ENCODE measurements at regions not wholly inside any gene's neighbourhood (a gene's known extent, or its start where the extent isn't known, plus 50 kb on each side); places are given as distances from the start of the nearest gene placed in this dataset.

GRCh38 chr7:118328505-118329211, 104.2 kb downstream of the ANKRD7 start:
- no peak overlapping the region for H3K9ac ChIP-seq (ENCODE audit: insufficient read depth in 1 of 2, low read length in 2 of 2)
- H3K4me3 ChIP-seq: no peak overlapping the region
- H3K27ac ChIP-seq (ENCODE audit: low read depth in 1 of 2, low read length in 1 of 2): no peak overlapping the region
- H3K4me1 ChIP-seq (ENCODE audit: control insufficient read depth in 5 of 5, insufficient read depth in 5 of 5, low read length in 5 of 5): no peaks in the 10 kb centered on the region
- no peaks in the 10 kb centered on the region for H3K36me3 ChIP-seq (ENCODE audit: control insufficient read depth in 4 of 4, insufficient read depth in 4 of 4, low read length in 4 of 4)
- 78 to 81% methylated on average over 11 of the region's 11 CpGs for WGBS, 2 donors
- peaks cover 0 to 4% (median 0%) of the 10 kb centered on the region in 4 donors for H3K9me3 ChIP-seq (ENCODE audit: control insufficient read depth in 4 of 4, insufficient read depth in 3 of 4, low read length in 3 of 4)
- H3K27me3 ChIP-seq (ENCODE audit: control insufficient read depth in 3 of 3, insufficient read depth in 3 of 3, low read length in 2 of 3): no peaks in the 10 kb centered on the region
- ATAC-seq (ENCODE audit: insufficient read depth, low FRiP score) (no peak), DNase-seq (no peak)
- TF ChIP-seq, protein P1, sequence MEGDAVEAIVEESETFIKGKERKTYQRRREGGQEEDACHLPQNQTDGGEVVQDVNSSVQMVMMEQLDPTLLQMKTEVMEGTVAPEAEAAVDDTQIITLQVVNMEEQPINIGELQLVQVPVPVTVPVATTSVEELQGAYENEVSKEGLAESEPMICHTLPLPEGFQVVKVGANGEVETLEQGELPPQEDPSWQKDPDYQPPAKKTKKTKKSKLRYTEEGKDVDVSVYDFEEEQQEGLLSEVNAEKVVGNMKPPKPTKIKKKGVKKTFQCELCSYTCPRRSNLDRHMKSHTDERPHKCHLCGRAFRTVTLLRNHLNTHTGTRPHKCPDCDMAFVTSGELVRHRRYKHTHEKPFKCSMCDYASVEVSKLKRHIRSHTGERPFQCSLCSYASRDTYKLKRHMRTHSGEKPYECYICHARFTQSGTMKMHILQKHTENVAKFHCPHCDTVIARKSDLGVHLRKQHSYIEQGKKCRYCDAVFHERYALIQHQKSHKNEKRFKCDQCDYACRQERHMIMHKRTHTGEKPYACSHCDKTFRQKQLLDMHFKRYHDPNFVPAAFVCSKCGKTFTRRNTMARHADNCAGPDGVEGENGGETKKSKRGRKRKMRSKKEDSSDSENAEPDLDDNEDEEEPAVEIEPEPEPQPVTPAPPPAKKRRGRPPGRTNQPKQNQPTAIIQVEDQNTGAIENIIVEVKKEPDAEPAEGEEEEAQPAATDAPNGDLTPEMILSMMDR (IDR thresholded peaks at IDR 0.05; ENCODE audit: control extremely low read depth, extremely low read depth): no peak

DNA sequence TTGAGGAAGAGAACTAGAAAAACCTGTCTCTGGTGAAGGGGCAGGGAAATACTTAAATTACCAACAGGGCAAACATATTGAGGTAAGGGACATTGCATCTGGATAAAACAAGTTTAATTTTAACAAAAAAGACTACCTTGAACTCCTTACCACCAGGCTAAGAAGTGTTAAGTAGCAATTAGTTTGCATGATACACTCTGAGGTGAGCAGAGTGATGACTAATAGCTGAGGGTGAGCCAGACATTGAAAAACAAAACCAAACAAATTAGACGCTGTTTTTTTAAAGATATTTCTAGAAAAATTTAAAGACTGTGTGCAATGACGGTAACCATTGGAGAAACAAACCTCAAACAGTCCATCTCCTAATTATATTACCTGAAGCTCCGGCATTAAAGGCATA, 105.9 kb downstream of the ANKRD7 start:
- Histone ChIP-seq H3K9me3 (ENCODE audit: control insufficient read depth in 4 of 4, insufficient read depth in 3 of 4, low read length in 3 of 4) (no peaks in the 10 kb centered on the region), H3K36me3 (ENCODE audit: control insufficient read depth in 4 of 4, insufficient read depth in 4 of 4, low read length in 4 of 4) (no peaks in the 10 kb centered on the region), H3K27ac (ENCODE audit: low read depth in 1 of 2, low read length in 1 of 2) (no peak overlapping the region), H3K9ac (ENCODE audit: insufficient read depth in 1 of 2, low read length in 2 of 2) (no peak overlapping the region), H3K4me3 (no peak overlapping the region), H3K4me1 (ENCODE audit: control insufficient read depth in 5 of 5, insufficient read depth in 5 of 5, low read length in 5 of 5) (no peaks in the 10 kb centered on the region), H3K27me3 (ENCODE audit: control insufficient read depth in 3 of 3, insufficient read depth in 3 of 3, low read length in 2 of 3) (no peaks in the 10 kb centered on the region)
- no peak for ATAC-seq (ENCODE audit: insufficient read depth, low FRiP score)
- DNase-seq: peak in 2 of 3 donors; percentile 10 to 49
- TF ChIP-seq, protein P1 (IDR thresholded peaks at IDR 0.05; ENCODE audit: control extremely low read depth, extremely low read depth): no peak
- 68 to 74% methylated on average over 3 of the region's 3 CpGs for WGBS, 2 donors

DNA sequence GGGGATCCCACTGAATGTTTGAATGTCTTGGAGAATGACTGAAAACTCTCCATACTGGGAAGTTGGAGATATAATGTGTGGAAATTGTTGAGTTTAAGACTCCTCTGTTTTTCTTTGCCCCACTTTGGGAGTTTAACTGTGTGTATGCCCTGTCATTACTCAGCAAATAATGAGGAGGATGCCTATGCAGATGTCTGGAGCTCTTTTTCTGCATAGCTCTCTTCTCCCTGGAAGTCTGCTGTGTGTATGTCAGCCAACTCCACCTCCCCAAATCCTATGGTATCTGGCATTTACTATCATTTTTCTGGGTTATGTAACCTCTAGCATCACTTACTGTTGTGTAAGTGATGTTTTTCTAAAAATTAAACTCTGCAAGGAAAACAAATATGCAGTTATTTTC, 122.2 kb downstream of the ANKRD7 start:
- no peak for ATAC-seq (ENCODE audit: insufficient read depth, low FRiP score)

More for the DNA sequence above, 122.2 kb downstream of the ANKRD7 start:
- Histone ChIP-seq H3K4me1 (ENCODE audit: control insufficient read depth in 5 of 5, insufficient read depth in 5 of 5, low read length in 5 of 5) (no peaks in the 10 kb centered on the region), H3K4me3 (no peak overlapping the region), H3K27me3 (ENCODE audit: control insufficient read depth in 3 of 3, insufficient read depth in 3 of 3, low read length in 2 of 3) (no peaks in the 10 kb centered on the region), H3K9ac (ENCODE audit: insufficient read depth in 1 of 2, low read length in 2 of 2) (no peak overlapping the region), H3K9me3 (ENCODE audit: control insufficient read depth in 4 of 4, insufficient read depth in 3 of 4, low read length in 3 of 4) (no peaks in the 10 kb centered on the region), H3K27ac (ENCODE audit: low read depth in 1 of 2, low read length in 1 of 2) (no peak overlapping the region), H3K36me3 (ENCODE audit: control insufficient read depth in 4 of 4, insufficient read depth in 4 of 4, low read length in 4 of 4) (no peaks in the 10 kb centered on the region)
- DNase-seq: no peak
- TF ChIP-seq, protein P1 (IDR thresholded peaks at IDR 0.05; ENCODE audit: control extremely low read depth, extremely low read depth): no peak
